ENCODE measurements at regions not wholly inside any gene's neighbourhood (a gene's known extent, or its start where the extent isn't known, plus 50 kb on each side); places are given as distances from the start of the nearest gene placed in this dataset.

DNA sequence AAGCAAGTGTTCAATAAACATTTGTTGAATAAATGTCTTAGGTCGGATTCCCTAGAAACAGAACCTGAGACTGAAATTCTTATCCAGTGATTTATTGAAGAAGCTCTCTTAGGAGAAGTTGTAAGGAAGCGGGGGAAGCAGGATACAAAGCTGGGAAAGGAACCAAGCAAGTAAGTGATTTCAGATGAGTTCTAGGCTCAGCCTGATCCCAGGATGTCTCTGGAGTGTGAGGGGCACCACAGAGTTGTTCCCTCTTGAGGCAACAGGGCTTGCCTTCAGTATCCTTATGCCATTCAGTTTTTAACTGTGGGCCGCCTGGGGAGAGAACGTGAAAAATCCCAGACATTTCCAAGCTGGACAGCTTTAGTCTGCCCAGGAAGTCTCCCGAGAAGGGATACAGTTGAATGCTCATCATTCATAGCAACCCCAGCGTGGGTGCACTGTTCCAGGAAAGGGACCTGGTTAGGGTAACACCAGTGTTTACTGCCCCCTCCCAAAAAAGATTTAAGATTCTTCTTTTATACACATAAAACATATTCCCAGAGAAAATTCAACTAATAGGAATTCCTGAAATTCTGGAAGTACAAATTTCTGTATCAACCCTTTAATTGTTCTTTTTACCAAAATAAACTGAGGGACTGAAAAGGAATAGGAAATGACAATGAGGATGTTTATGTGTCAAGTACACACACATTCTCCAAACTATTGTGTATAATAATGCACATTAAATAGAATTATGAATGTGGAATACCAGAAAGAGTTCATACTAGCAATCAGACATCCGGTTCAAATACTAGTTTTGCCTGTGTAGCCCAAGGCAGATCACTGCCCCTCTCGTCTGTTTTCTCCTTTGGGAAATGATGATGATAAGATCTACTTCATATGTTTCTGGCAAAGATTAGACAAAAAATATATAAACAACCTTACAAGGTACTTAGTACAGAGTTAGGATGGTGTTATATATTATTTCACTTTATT, 592.1 kb upstream of the CDH2 start:
- TF ChIP-seq GATA3 (IDR thresholded peaks at IDR 0.05; ENCODE audit: low read depth, low read length) (no peak), GATA2 (IDR thresholded peaks at IDR 0.05; ENCODE audit: low read depth, low read length) (0 out of 2 replicates have a peak, but pooled peaks have one; percentile 6)

Measured in SH-SY5Y (cell line).